ENCODE measurements at regions not wholly inside any gene's neighbourhood (a gene's known extent, or its start where the extent isn't known, plus 50 kb on each side); places are given as distances from the start of the nearest gene placed in this dataset.
"Not testable (repeated sequence)": the region's sequence is repeated elsewhere in the genome, so short reads cannot be mapped to it uniquely, and the experiment has no call there.

DNA sequence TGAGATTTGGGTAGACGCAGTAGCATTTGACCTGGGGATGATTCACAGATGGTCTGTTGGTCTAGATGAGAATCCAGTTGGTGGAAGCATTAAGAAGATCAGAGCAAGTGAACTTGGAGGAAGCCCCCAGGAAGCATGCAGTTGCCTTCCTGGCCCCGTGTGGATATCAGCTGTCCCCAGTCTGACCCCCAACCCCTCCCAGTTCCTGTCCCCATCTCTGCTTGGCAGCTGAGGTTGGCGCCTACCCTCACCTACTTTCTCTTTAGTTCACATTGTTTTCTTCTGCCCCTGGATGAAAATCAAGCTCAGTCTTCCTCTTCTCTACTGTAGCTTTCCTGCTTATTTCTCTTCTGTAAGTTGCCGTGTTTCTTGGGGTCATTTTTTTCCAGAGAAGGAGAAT lies 227.9 kb downstream of the GATA3 start:
- TF ChIP-seq EZH2 (IDR thresholded peaks at IDR 0.05; ENCODE audit: borderline replicate concordance, low read length): no peak
- TF ChIP-seq, protein P1, sequence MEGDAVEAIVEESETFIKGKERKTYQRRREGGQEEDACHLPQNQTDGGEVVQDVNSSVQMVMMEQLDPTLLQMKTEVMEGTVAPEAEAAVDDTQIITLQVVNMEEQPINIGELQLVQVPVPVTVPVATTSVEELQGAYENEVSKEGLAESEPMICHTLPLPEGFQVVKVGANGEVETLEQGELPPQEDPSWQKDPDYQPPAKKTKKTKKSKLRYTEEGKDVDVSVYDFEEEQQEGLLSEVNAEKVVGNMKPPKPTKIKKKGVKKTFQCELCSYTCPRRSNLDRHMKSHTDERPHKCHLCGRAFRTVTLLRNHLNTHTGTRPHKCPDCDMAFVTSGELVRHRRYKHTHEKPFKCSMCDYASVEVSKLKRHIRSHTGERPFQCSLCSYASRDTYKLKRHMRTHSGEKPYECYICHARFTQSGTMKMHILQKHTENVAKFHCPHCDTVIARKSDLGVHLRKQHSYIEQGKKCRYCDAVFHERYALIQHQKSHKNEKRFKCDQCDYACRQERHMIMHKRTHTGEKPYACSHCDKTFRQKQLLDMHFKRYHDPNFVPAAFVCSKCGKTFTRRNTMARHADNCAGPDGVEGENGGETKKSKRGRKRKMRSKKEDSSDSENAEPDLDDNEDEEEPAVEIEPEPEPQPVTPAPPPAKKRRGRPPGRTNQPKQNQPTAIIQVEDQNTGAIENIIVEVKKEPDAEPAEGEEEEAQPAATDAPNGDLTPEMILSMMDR (IDR thresholded peaks at IDR 0.05; ENCODE audit: low read length): no peak
- H4K20me1 ChIP-seq (ENCODE audit: insufficient read depth, low read length): no peaks in the 10 kb centered on the region
- no peak overlapping the region for H3K9ac ChIP-seq (ENCODE audit: low read length)
- no peaks in the 10 kb centered on the region for H3K36me3 ChIP-seq (ENCODE audit: insufficient read depth, low read length)
- H3K27ac ChIP-seq (ENCODE audit: low read depth, low read length, poor library complexity, severe bottlenecking): no peak overlapping the region
- no peaks in the 10 kb centered on the region for H3K27me3 ChIP-seq (ENCODE audit: insufficient read depth, low read length)
- no peak overlapping the region for H3K4me3 ChIP-seq (ENCODE audit: low read depth, low read length, poor library complexity, severe bottlenecking)
- no peaks in the 10 kb centered on the region for H3K9me3 ChIP-seq (ENCODE audit: low read length)
- no peaks in the 10 kb centered on the region for H3F3A ChIP-seq (ENCODE audit: insufficient read depth, low read length)
- H2AFZ ChIP-seq (ENCODE audit: low read length): no peak overlapping the region
- H3K4me2 ChIP-seq (ENCODE audit: low read length): no peak overlapping the region
- no peaks in the 10 kb centered on the region for H3K79me2 ChIP-seq (ENCODE audit: insufficient read depth, low read length)
- no peaks in the 10 kb centered on the region for H3K9me2 ChIP-seq (ENCODE audit: low read depth, low read length)
- no peaks in the 10 kb centered on the region for H3K4me1 ChIP-seq (ENCODE audit: insufficient read depth, low read length, severe bottlenecking)

DNA sequence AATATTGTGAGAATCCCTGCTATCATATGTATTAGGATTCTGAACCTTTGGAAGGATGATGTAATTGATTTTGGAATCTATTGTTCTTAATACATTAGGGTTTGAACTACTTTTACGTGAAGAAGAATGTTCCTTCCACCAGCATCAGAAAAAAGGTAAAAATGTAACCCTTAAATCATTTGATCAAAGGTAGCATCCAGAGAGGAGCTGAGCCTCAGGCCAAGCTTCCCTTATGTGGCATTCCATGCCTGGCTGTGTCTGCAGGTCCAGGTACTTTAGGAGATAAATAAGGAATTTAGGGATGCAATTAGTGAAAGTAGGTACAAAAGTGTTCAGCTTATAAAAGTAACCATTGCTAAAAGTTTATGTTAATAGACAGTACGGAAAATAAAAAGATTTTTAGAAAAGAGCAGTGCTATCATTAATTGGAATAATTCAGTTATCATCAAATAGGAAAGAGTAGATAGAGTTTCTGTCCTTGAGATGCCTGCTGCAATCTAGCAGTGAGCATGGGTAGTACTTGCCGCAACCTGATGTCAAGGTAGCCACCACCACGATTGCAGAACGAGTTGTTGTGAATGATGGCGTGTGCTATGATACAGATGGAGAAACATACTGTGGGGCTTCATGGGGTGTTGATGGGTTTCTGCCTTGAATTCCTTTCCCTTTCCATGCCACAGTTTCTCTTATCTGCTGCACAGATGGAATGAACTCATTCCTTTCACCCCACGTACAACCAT lies 228.8 kb downstream of the GATA3 start:
- no peak overlapping the region for H3K9ac ChIP-seq (ENCODE audit: low read length)
- no peaks in the 10 kb centered on the region for H3K79me2 ChIP-seq (ENCODE audit: insufficient read depth, low read length)
- H3K27ac ChIP-seq (ENCODE audit: low read depth, low read length, poor library complexity, severe bottlenecking): no peak overlapping the region
- no peaks in the 10 kb centered on the region for H3K4me1 ChIP-seq (ENCODE audit: insufficient read depth, low read length, severe bottlenecking)
- H3K27me3 ChIP-seq (ENCODE audit: insufficient read depth, low read length): no peaks in the 10 kb centered on the region
- no peak overlapping the region for H3K4me2 ChIP-seq (ENCODE audit: low read length)
- no peaks in the 10 kb centered on the region for H3F3A ChIP-seq (ENCODE audit: insufficient read depth, low read length)
- TF ChIP-seq, protein P1 (IDR thresholded peaks at IDR 0.05; ENCODE audit: low read length): no peak
- TF ChIP-seq EZH2 (IDR thresholded peaks at IDR 0.05; ENCODE audit: borderline replicate concordance, low read length): no peak
- H2AFZ ChIP-seq (ENCODE audit: low read length): no peak overlapping the region
- H3K9me3 ChIP-seq (ENCODE audit: low read length): no peaks in the 10 kb centered on the region
- no peaks in the 10 kb centered on the region for H4K20me1 ChIP-seq (ENCODE audit: insufficient read depth, low read length)
- H3K4me3 ChIP-seq (ENCODE audit: low read depth, low read length, poor library complexity, severe bottlenecking): no peak overlapping the region
- H3K36me3 ChIP-seq (ENCODE audit: insufficient read depth, low read length): no peaks in the 10 kb centered on the region
- H3K9me2 ChIP-seq (ENCODE audit: low read depth, low read length): no peaks in the 10 kb centered on the region

DNA sequence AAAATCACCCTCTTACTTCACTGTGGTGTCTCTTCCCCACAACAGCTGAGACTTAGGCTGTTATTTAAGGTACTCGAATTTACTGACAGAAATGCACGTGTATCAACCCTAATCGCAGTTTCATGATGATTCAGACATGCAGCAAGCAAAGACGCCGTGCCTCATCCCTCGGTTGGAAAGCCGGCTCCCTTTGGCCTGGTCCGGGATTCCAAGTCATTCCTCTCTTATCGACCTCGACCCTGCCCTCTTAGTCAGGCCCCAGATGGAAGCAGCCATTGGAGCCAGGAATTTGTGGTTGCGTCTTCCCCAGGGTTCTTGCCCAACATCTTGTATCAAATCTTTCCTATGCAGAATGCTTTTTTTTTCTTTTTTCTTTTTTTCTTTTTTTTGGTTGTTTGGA lies 229.5 kb downstream of the GATA3 start:
- Histone ChIP-seq H3K9me3 (ENCODE audit: low read length) (no peaks in the 10 kb centered on the region), H3K79me2 (ENCODE audit: insufficient read depth, low read length) (no peaks in the 10 kb centered on the region), H3K4me1 (ENCODE audit: insufficient read depth, low read length, severe bottlenecking) (no peaks in the 10 kb centered on the region), H3F3A (ENCODE audit: insufficient read depth, low read length) (no peaks in the 10 kb centered on the region), H3K27ac (ENCODE audit: low read depth, low read length, poor library complexity, severe bottlenecking) (no peak overlapping the region), H3K9me2 (ENCODE audit: low read depth, low read length) (no peaks in the 10 kb centered on the region), H4K20me1 (ENCODE audit: insufficient read depth, low read length) (no peaks in the 10 kb centered on the region), H3K27me3 (ENCODE audit: insufficient read depth, low read length) (no peaks in the 10 kb centered on the region), H2AFZ (ENCODE audit: low read length) (no peak overlapping the region), H3K4me3 (ENCODE audit: low read depth, low read length, poor library complexity, severe bottlenecking) (no peak overlapping the region), H3K36me3 (ENCODE audit: insufficient read depth, low read length) (no peaks in the 10 kb centered on the region), H3K9ac (ENCODE audit: low read length) (no peak overlapping the region), H3K4me2 (ENCODE audit: low read length) (no peak overlapping the region)
- no peak for TF ChIP-seq EZH2 (IDR thresholded peaks at IDR 0.05; ENCODE audit: borderline replicate concordance, low read length)
- TF ChIP-seq, protein P1 (IDR thresholded peaks at IDR 0.05; ENCODE audit: low read length): no peak

DNA sequence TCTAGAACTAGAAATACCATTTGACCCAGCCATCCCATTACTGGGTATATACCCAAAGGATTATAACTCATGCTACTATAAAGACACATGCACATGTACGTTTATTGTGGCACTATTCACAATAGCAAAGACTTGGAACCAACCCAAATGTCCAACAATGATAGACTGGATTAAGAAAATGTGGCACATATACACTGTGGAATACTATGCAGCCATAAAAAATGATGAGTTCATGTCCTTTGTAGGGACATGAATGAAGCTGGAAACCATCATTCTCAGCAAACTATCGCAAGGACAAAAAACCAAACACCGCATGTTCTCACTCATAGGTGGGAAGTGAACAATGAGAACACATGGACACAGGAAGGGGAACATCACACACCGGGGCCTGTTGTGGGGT lies 231.5 kb downstream of the GATA3 start:
- not testable (repeated sequence) for H3K36me3 ChIP-seq (ENCODE audit: insufficient read depth, low read length)

More for the DNA sequence above, 231.5 kb downstream of the GATA3 start:
- not testable (repeated sequence) for H3K27me3 ChIP-seq (ENCODE audit: insufficient read depth, low read length); H3K4me3 ChIP-seq (ENCODE audit: low read depth, low read length, poor library complexity, severe bottlenecking); H3K9ac ChIP-seq (ENCODE audit: low read length); H4K20me1 ChIP-seq (ENCODE audit: insufficient read depth, low read length); H3K4me2 ChIP-seq (ENCODE audit: low read length); H2AFZ ChIP-seq (ENCODE audit: low read length); H3K79me2 ChIP-seq (ENCODE audit: insufficient read depth, low read length); H3K9me2 ChIP-seq (ENCODE audit: low read depth, low read length); H3K9me3 ChIP-seq (ENCODE audit: low read length); H3K4me1 ChIP-seq (ENCODE audit: insufficient read depth, low read length, severe bottlenecking); H3F3A ChIP-seq (ENCODE audit: insufficient read depth, low read length); H3K27ac ChIP-seq (ENCODE audit: low read depth, low read length, poor library complexity, severe bottlenecking)
